ENCODE measurements at regions not wholly inside any gene's neighbourhood (a gene's known extent, or its start where the extent isn't known, plus 50 kb on each side); places are given as distances from the start of the nearest gene placed in this dataset.

GRCh38 chr16:25587783-25588182, 104.0 kb upstream of the HS3ST4 start:
- no peak for DNase-seq
- no peak overlapping the region for H3K4me2 ChIP-seq (ENCODE audit: low read length, poor library complexity, severe bottlenecking)
- no peak overlapping the region for H3K14ac ChIP-seq (ENCODE audit: low read length in 2 of 2)
- no peaks in the 10 kb centered on the region for H3K27me3 ChIP-seq (ENCODE audit: control insufficient read depth in 1 of 2, insufficient read depth in 1 of 2, low read length in 2 of 2)
- no peak overlapping the region for H3K18ac ChIP-seq (ENCODE audit: low read depth in 1 of 2, low read length in 2 of 2)
- H2BK120ac ChIP-seq (ENCODE audit: low read depth, low read length): no peak overlapping the region
- H3K9me3 ChIP-seq (ENCODE audit: control insufficient read depth, low read length): no peaks in the 10 kb centered on the region
- H3K4me3 ChIP-seq (ENCODE audit: insufficient read depth in 1 of 2, low read depth in 1 of 2, low read length in 2 of 2): no peak overlapping the region
- no peak overlapping the region for H2AFZ ChIP-seq (ENCODE audit: low read depth, low read length)
- no peak overlapping the region for H4K8ac ChIP-seq (ENCODE audit: low read length)
- H3K79me1 ChIP-seq (replicated peaks; ENCODE audit: low read length, poor library complexity, severe bottlenecking): no peaks in the 10 kb centered on the region
- no peak overlapping the region for H4K91ac ChIP-seq (ENCODE audit: low read length)
- no peak overlapping the region for H2BK15ac ChIP-seq (ENCODE audit: low read depth, poor library complexity, severe bottlenecking)
- WGBS: no CpG with 5 or more reads among the region's 1 CpG
- no peak overlapping the region for H2BK5ac ChIP-seq (ENCODE audit: low read depth, low read length, poor library complexity, severe bottlenecking)
- H3K4ac ChIP-seq (ENCODE audit: low read depth in 1 of 2, low read length in 2 of 2): no peak overlapping the region
- H3K27ac ChIP-seq (ENCODE audit: low read length, poor library complexity, severe bottlenecking): no peak overlapping the region
- H2AK5ac ChIP-seq (ENCODE audit: low read length, severe bottlenecking): no peak overlapping the region
- no peak overlapping the region for H3K23ac ChIP-seq (ENCODE audit: low read length in 2 of 2)
- no peak overlapping the region for H3K9ac ChIP-seq (ENCODE audit: low read length)
- H3K4me1 ChIP-seq (ENCODE audit: control insufficient read depth, insufficient read depth, low read depth, low read length): no peaks in the 10 kb centered on the region
- no peak overlapping the region for H2BK12ac ChIP-seq (ENCODE audit: low read length in 2 of 2)
- H3K36me3 ChIP-seq (ENCODE audit: control insufficient read depth in 1 of 2, insufficient read depth in 2 of 2, low read depth in 1 of 2, low read length in 2 of 2): no peaks in the 10 kb centered on the region

DNA sequence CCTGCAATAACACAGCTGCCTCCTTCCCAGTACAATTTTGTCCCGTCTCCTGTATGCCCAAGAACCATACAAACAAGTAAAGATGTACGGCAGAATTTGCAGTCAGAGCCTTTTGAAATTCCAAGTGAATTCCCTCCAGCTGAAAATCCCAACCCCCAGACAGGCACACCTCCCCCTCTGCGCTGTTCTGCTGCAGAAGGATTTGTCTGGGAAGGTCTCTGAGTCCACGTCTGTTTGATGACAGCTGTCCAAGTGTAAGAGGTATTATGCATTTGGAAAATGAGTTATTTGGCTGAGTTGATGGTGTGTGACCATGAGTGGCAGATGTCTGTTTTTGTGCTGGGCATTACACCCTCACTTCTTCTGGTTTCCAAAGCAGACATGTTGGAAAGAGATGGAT, 104.9 kb upstream of the HS3ST4 start:
- H3K27ac ChIP-seq (ENCODE audit: low read length, poor library complexity, severe bottlenecking): no peak overlapping the region
- no peak for DNase-seq
- no peak overlapping the region for H3K4me3 ChIP-seq (ENCODE audit: insufficient read depth in 1 of 2, low read depth in 1 of 2, low read length in 2 of 2)
- H2BK120ac ChIP-seq (ENCODE audit: low read depth, low read length): no peak overlapping the region
- no peak overlapping the region for H3K23ac ChIP-seq (ENCODE audit: low read length in 2 of 2)
- no peak overlapping the region for H3K4me2 ChIP-seq (ENCODE audit: low read length, poor library complexity, severe bottlenecking)
- H4K91ac ChIP-seq (ENCODE audit: low read length): no peak overlapping the region
- no peaks in the 10 kb centered on the region for H3K9me3 ChIP-seq (ENCODE audit: control insufficient read depth, low read length)
- no peak overlapping the region for H2BK15ac ChIP-seq (ENCODE audit: low read depth, poor library complexity, severe bottlenecking)
- H2BK12ac ChIP-seq (ENCODE audit: low read length in 2 of 2): no peak overlapping the region
- H2AFZ ChIP-seq (ENCODE audit: low read depth, low read length): no peak overlapping the region
- H3K14ac ChIP-seq (ENCODE audit: low read length in 2 of 2): no peak overlapping the region
- H2AK5ac ChIP-seq (ENCODE audit: low read length, severe bottlenecking): no peak overlapping the region
- no peak overlapping the region for H2BK5ac ChIP-seq (ENCODE audit: low read depth, low read length, poor library complexity, severe bottlenecking)
- H3K9ac ChIP-seq (ENCODE audit: low read length): no peak overlapping the region
- no peaks in the 10 kb centered on the region for H3K36me3 ChIP-seq (ENCODE audit: control insufficient read depth in 1 of 2, insufficient read depth in 2 of 2, low read depth in 1 of 2, low read length in 2 of 2)
- no peak overlapping the region for H3K4ac ChIP-seq (ENCODE audit: low read depth in 1 of 2, low read length in 2 of 2)
- 63% methylated on average over 4 of the region's 4 CpGs for WGBS
- H4K8ac ChIP-seq (ENCODE audit: low read length): no peak overlapping the region
- no peaks in the 10 kb centered on the region for H3K79me1 ChIP-seq (replicated peaks; ENCODE audit: low read length, poor library complexity, severe bottlenecking)
- no peaks in the 10 kb centered on the region for H3K4me1 ChIP-seq (ENCODE audit: control insufficient read depth, insufficient read depth, low read depth, low read length)
- no peak overlapping the region for H3K18ac ChIP-seq (ENCODE audit: low read depth in 1 of 2, low read length in 2 of 2)
- no peaks in the 10 kb centered on the region for H3K27me3 ChIP-seq (ENCODE audit: control insufficient read depth in 1 of 2, insufficient read depth in 1 of 2, low read length in 2 of 2)

GRCh38 chr16:25585526-25585925, 106.2 kb upstream of the HS3ST4 start:
- Histone ChIP-seq H4K8ac (ENCODE audit: low read length) (no peak overlapping the region), H3K23ac (ENCODE audit: low read length in 2 of 2) (no peak overlapping the region), H2BK15ac (ENCODE audit: low read depth, poor library complexity, severe bottlenecking) (no peak overlapping the region), H3K79me1 (replicated peaks; ENCODE audit: low read length, poor library complexity, severe bottlenecking) (no peaks in the 10 kb centered on the region), H2BK5ac (ENCODE audit: low read depth, low read length, poor library complexity, severe bottlenecking) (no peak overlapping the region), H3K27ac (ENCODE audit: low read length, poor library complexity, severe bottlenecking) (no peak overlapping the region), H3K4me3 (ENCODE audit: insufficient read depth in 1 of 2, low read depth in 1 of 2, low read length in 2 of 2) (no peak overlapping the region), H3K27me3 (ENCODE audit: control insufficient read depth in 1 of 2, insufficient read depth in 1 of 2, low read length in 2 of 2) (no peaks in the 10 kb centered on the region), H3K9ac (ENCODE audit: low read length) (no peak overlapping the region), H3K18ac (ENCODE audit: low read depth in 1 of 2, low read length in 2 of 2) (no peak overlapping the region), H2BK12ac (ENCODE audit: low read length in 2 of 2) (no peak overlapping the region), H3K36me3 (ENCODE audit: control insufficient read depth in 1 of 2, insufficient read depth in 2 of 2, low read depth in 1 of 2, low read length in 2 of 2) (no peaks in the 10 kb centered on the region), H3K4me2 (ENCODE audit: low read length, poor library complexity, severe bottlenecking) (no peak overlapping the region), H2BK120ac (ENCODE audit: low read depth, low read length) (no peak overlapping the region), H4K91ac (ENCODE audit: low read length) (no peak overlapping the region), H2AK5ac (ENCODE audit: low read length, severe bottlenecking) (no peak overlapping the region), H3K14ac (ENCODE audit: low read length in 2 of 2) (no peak overlapping the region), H3K4me1 (ENCODE audit: control insufficient read depth, insufficient read depth, low read depth, low read length) (no peaks in the 10 kb centered on the region), H3K4ac (ENCODE audit: low read depth in 1 of 2, low read length in 2 of 2) (no peak overlapping the region), H3K9me3 (ENCODE audit: control insufficient read depth, low read length) (no peaks in the 10 kb centered on the region), H2AFZ (ENCODE audit: low read depth, low read length) (no peak overlapping the region)
- no peak for DNase-seq
- 63% methylated on average over 1 of the region's 1 CpG for WGBS

GRCh38 chr16:25580041-25580440, 111.7 kb upstream of the HS3ST4 start:
- H4K91ac ChIP-seq (ENCODE audit: low read length): no peak overlapping the region
- no peak overlapping the region for H2BK5ac ChIP-seq (ENCODE audit: low read depth, low read length, poor library complexity, severe bottlenecking)
- H3K4me3 ChIP-seq (ENCODE audit: insufficient read depth in 1 of 2, low read depth in 1 of 2, low read length in 2 of 2): no peak overlapping the region
- 83% methylated on average over 13 of the region's 14 CpGs for WGBS
- H2BK12ac ChIP-seq (ENCODE audit: low read length in 2 of 2): no peak overlapping the region
- no peak overlapping the region for H3K9ac ChIP-seq (ENCODE audit: low read length)
- H3K18ac ChIP-seq (ENCODE audit: low read depth in 1 of 2, low read length in 2 of 2): no peak overlapping the region
- H2AK5ac ChIP-seq (ENCODE audit: low read length, severe bottlenecking): no peak overlapping the region
- no peak overlapping the region for H2BK15ac ChIP-seq (ENCODE audit: low read depth, poor library complexity, severe bottlenecking)
- H3K4me2 ChIP-seq (ENCODE audit: low read length, poor library complexity, severe bottlenecking): no peak overlapping the region
- no peak overlapping the region for H3K14ac ChIP-seq (ENCODE audit: low read length in 2 of 2)
- no peaks in the 10 kb centered on the region for H3K4me1 ChIP-seq (ENCODE audit: control insufficient read depth, insufficient read depth, low read depth, low read length)
- H3K27ac ChIP-seq (ENCODE audit: low read length, poor library complexity, severe bottlenecking): no peak overlapping the region
- H3K4ac ChIP-seq (ENCODE audit: low read depth in 1 of 2, low read length in 2 of 2): no peak overlapping the region
- H4K8ac ChIP-seq (ENCODE audit: low read length): no peak overlapping the region
- no peak overlapping the region for H2AFZ ChIP-seq (ENCODE audit: low read depth, low read length)
- no peak overlapping the region for H3K23ac ChIP-seq (ENCODE audit: low read length in 2 of 2)
- no peaks in the 10 kb centered on the region for H3K27me3 ChIP-seq (ENCODE audit: control insufficient read depth in 1 of 2, insufficient read depth in 1 of 2, low read length in 2 of 2)
- DNase-seq: no peak
- no peaks in the 10 kb centered on the region for H3K36me3 ChIP-seq (ENCODE audit: control insufficient read depth in 1 of 2, insufficient read depth in 2 of 2, low read depth in 1 of 2, low read length in 2 of 2)
- no peak overlapping the region for H2BK120ac ChIP-seq (ENCODE audit: low read depth, low read length)
- no peaks in the 10 kb centered on the region for H3K9me3 ChIP-seq (ENCODE audit: control insufficient read depth, low read length)
- no peaks in the 10 kb centered on the region for H3K79me1 ChIP-seq (replicated peaks; ENCODE audit: low read length, poor library complexity, severe bottlenecking)

All from mesenchymal stem cell (in vitro differentiated cells and primary cell).